ENCODE measurements at regions not wholly inside any gene's neighbourhood (a gene's known extent, or its start where the extent isn't known, plus 50 kb on each side); places are given as distances from the start of the nearest gene placed in this dataset.
"Not testable (repeated sequence)": the region's sequence is repeated elsewhere in the genome, so short reads cannot be mapped to it uniquely, and the experiment has no call there.

DNA sequence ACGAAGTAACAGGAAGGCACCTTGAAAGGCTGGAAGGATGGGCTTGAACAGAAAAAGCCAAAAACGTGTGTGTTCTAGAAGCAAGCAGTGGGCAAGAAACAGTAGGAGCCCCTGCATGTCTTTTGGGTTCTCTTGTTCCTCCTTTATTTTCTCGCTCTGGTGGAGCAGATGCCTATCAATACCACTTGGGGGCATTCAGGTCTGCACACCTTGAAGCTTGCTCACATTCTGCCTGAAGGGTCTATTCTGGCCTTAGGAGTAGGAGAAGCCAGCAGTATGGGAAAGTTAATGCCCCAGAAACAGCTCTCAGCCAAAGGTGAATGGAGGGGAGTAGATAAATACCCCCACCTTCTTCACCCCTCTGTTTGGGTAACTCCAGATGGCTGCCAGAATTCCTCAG, 204.5 kb downstream of the TXNL1 start:
- no peaks in the 10 kb centered on the region for H3K4me1 Mint-ChIP-seq
- H3K9me3 Mint-ChIP-seq = no peaks in the 10 kb centered on the region
- no peak overlapping the region for H3K27ac Mint-ChIP-seq
- H3K27me3 Mint-ChIP-seq = peaks cover 2% of the 10 kb centered on the region
- no peak overlapping the region for H3K4me3 Mint-ChIP-seq
- H3K36me3 Mint-ChIP-seq = no peaks in the 10 kb centered on the region

GRCh38 chr18:56431551-56431950, 206.8 kb downstream of the TXNL1 start:
- H3K27ac Mint-ChIP-seq = no peak overlapping the region
- H3K9me3 Mint-ChIP-seq = peaks cover 5% of the 10 kb centered on the region
- peaks cover 2% of the 10 kb centered on the region for H3K27me3 Mint-ChIP-seq
- no peaks in the 10 kb centered on the region for H3K4me1 Mint-ChIP-seq
- H3K4me3 Mint-ChIP-seq = no peak overlapping the region
- no peaks in the 10 kb centered on the region for H3K36me3 Mint-ChIP-seq

GRCh38 chr18:56423626-56424025, 214.8 kb downstream of the TXNL1 start:
- no peak overlapping the region for H3K4me3 Mint-ChIP-seq
- H3K27me3 Mint-ChIP-seq = no peaks in the 10 kb centered on the region
- H3K27ac Mint-ChIP-seq = no peak overlapping the region
- no peaks in the 10 kb centered on the region for H3K4me1 Mint-ChIP-seq
- H3K36me3 Mint-ChIP-seq = no peaks in the 10 kb centered on the region
- H3K9me3 Mint-ChIP-seq = peaks cover 2% of the 10 kb centered on the region

DNA sequence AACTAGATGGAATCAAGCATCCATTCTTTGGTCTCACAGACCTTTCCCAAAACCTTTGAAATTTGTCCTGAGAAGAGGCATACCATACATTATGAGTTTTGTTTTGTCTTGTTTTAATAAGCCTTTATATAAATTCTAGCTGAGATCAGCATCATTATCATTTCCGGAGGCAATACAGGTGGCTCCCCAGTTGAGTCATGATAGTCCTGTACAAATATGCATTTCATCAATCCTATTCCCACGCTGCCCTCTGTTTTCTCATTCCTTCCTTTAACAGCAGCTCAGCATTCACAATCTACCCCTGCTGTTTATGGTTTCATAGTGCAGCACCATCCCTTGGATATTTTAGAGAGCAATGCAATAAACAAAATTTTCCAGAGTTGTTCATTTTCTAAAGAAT, 216.7 kb downstream of the TXNL1 start:
- Mint-ChIP-seq H3K9me3 (no peaks in the 10 kb centered on the region), H3K4me3 (no peak overlapping the region), H3K27ac (no peak overlapping the region), H3K27me3 (no peaks in the 10 kb centered on the region), H3K36me3 (no peaks in the 10 kb centered on the region), H3K4me1 (no peaks in the 10 kb centered on the region)

DNA sequence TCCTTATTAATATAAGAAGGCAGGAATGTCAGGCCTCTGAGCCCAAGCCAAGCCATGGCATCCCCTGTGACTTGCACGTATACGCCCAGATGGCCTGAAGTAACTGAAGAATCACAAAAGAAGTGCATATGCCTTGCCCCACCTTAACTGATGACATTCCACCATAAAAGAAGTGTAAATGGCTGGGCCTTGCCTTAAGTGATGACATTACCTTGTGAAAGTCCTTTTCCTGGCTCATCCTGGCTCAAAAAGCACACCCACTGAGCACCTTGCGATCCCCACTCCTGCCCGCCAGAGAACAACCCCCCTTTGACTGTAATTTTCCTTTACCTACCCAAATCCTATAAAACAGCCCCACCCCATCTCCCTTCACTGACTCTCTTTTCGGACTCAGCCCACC, 217.5 kb downstream of the TXNL1 start:
- not testable (repeated sequence) for H3K4me3 Mint-ChIP-seq, H3K36me3 Mint-ChIP-seq, H3K4me1 Mint-ChIP-seq, H3K27me3 Mint-ChIP-seq, H3K27ac Mint-ChIP-seq, H3K9me3 Mint-ChIP-seq

DNA sequence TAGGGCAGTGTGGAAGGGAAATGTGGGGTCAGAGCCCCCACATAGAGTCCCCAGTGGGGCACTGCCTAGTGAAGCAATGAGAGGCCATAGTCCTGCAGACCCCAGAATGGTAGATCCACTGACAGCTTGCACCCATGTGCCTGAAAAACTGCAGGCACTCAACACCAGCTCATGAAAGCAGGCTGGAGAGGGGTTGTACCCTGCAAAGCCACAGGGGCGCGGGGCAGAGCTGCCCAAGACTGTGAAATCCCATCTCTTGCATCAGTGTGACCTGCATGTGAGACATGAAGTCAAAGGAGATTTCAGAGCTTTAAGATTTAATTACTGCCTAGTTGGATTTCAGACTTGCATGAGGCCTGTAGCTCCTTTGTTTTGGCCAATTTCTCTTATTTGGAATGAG, 224.0 kb downstream of the TXNL1 start:
- no peak overlapping the region for H3K4me3 Mint-ChIP-seq
- no peaks in the 10 kb centered on the region for H3K27me3 Mint-ChIP-seq
- H3K9me3 Mint-ChIP-seq = peaks cover 15% of the 10 kb centered on the region
- no peak overlapping the region for H3K27ac Mint-ChIP-seq
- H3K4me1 Mint-ChIP-seq = no peaks in the 10 kb centered on the region
- H3K36me3 Mint-ChIP-seq = no peaks in the 10 kb centered on the region

- Mint-ChIP-seq H3K4me3 (no peak overlapping the region), H3K9me3 (peaks cover 15% of the 10 kb centered on the region), H3K4me1 (no peaks in the 10 kb centered on the region), H3K27ac (no peak overlapping the region), H3K36me3 (no peaks in the 10 kb centered on the region), H3K27me3 (peaks cover 2% of the 10 kb centered on the region)
These were observed 224.5 kb downstream of the TXNL1 start for GRCh38 chr18:56413862-56414261.

GRCh38 chr18:56412951-56413350, 225.4 kb downstream of the TXNL1 start:
- no peaks in the 10 kb centered on the region for H3K36me3 Mint-ChIP-seq
- H3K27me3 Mint-ChIP-seq = peaks cover 2% of the 10 kb centered on the region
- no peak overlapping the region for H3K4me3 Mint-ChIP-seq
- H3K27ac Mint-ChIP-seq = no peak overlapping the region
- H3K4me1 Mint-ChIP-seq = no peaks in the 10 kb centered on the region
- H3K9me3 Mint-ChIP-seq = peaks cover 15% of the 10 kb centered on the region

- no peak overlapping the region for H3K4me3 Mint-ChIP-seq
- no peaks in the 10 kb centered on the region for H3K36me3 Mint-ChIP-seq
- peaks cover 2% of the 10 kb centered on the region for H3K27me3 Mint-ChIP-seq
- no peak overlapping the region for H3K27ac Mint-ChIP-seq
- no peaks in the 10 kb centered on the region for H3K4me1 Mint-ChIP-seq
- peaks cover 15% of the 10 kb centered on the region for H3K9me3 Mint-ChIP-seq
These were observed 228.7 kb downstream of the TXNL1 start for GRCh38 chr18:56409736-56410135.

DNA sequence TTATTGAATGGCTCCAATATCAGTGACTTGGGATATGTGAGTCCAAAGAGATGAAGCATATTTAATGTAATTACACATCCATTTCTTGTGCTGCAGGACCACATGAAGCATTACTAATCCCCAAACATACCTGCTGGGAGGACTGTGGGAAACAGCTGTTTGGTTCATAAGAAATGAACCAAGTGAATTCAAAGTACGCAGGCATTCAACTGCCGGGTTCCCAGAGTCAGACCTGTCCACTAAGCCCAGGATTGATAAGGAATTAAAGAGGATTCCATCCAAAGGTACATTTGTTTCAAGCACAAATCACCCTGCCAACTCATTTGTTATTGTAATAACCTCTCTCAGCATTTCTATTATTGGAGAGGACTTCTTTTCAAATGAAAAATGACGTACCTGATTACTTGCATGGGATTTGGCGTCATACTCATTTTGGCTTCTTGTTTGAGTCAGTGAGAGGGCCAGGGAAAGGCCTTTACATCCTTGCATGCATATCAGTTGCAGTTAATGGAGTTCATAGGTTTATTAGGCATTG, 230.7 kb downstream of the TXNL1 start:
- Mint-ChIP-seq H3K9me3 (peaks cover 11% of the 10 kb centered on the region), H3K4me1 (no peaks in the 10 kb centered on the region), H3K27ac (no peak overlapping the region), H3K36me3 (no peaks in the 10 kb centered on the region), H3K4me3 (no peak overlapping the region), H3K27me3 (peaks cover 2% of the 10 kb centered on the region)

GRCh38 chr18:56402872-56403516, 235.4 kb downstream of the TXNL1 start:
- no peaks in the 10 kb centered on the region for H3K36me3 Mint-ChIP-seq
- no peaks in the 10 kb centered on the region for H3K9me3 Mint-ChIP-seq
- no peak overlapping the region for H3K4me3 Mint-ChIP-seq
- no peaks in the 10 kb centered on the region for H3K4me1 Mint-ChIP-seq
- no peak overlapping the region for H3K27ac Mint-ChIP-seq
- H3K27me3 Mint-ChIP-seq = no peaks in the 10 kb centered on the region

- H3K4me1 Mint-ChIP-seq = no peaks in the 10 kb centered on the region
- no peak overlapping the region for H3K27ac Mint-ChIP-seq
- H3K9me3 Mint-ChIP-seq = no peaks in the 10 kb centered on the region
These were observed 244.5 kb downstream of the TXNL1 start for GRCh38 chr18:56393870-56394269.

DNA sequence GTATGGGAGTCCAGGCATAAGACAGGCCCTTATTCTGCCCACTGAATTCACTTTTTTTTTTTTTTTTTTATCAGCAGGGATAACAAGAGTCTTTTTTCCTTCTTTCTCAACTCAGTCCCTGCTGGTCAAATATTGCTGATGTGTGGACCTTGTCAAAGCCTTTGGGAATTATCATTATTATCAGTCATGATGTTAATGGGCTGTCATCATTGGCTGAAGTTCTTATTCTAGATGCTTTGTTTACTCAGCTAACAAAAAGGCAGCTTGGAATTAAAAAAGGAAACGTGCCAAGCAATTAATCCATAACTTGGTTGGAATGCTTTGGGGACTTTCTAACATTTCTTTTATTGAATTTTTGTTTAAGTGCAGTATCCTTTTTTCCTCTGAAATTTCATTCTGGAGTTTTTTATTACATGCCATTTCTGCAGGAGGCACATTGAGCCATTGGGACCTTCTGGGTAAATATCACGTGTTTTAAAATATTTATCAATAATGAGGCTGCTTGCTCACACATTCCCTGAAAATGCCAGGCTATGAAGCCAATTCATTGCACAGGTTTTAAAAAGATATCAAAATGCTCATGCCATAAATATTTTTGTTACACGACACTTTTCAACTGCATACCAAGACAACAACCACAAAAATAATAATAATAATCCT, 246.3 kb downstream of the TXNL1 start:
- Mint-ChIP-seq H3K27ac (no peak overlapping the region), H3K27me3 (no peaks in the 10 kb centered on the region), H3K36me3 (no peaks in the 10 kb centered on the region), H3K9me3 (no peaks in the 10 kb centered on the region), H3K4me1 (no peaks in the 10 kb centered on the region), H3K4me3 (no peak overlapping the region)

More at GRCh38 chr18:56393870-56394269, 244.5 kb downstream of the TXNL1 start:
- Mint-ChIP-seq H3K27me3 (no peaks in the 10 kb centered on the region), H3K36me3 (no peaks in the 10 kb centered on the region), H3K4me3 (no peak overlapping the region)

- Mint-ChIP-seq H3K27ac (no peak overlapping the region), H3K36me3 (no peaks in the 10 kb centered on the region), H3K4me3 (no peak overlapping the region), H3K9me3 (no peaks in the 10 kb centered on the region), H3K4me1 (no peaks in the 10 kb centered on the region), H3K27me3 (no peaks in the 10 kb centered on the region)
These were observed 247.8 kb downstream of the TXNL1 start for GRCh38 chr18:56390626-56391025.

- H3K9me3 Mint-ChIP-seq = no peaks in the 10 kb centered on the region
- no peak overlapping the region for H3K4me3 Mint-ChIP-seq
- H3K36me3 Mint-ChIP-seq = no peaks in the 10 kb centered on the region
- no peaks in the 10 kb centered on the region for H3K4me1 Mint-ChIP-seq
- no peak overlapping the region for H3K27ac Mint-ChIP-seq
- no peaks in the 10 kb centered on the region for H3K27me3 Mint-ChIP-seq
These were observed 249.2 kb downstream of the TXNL1 start for GRCh38 chr18:56389190-56389589.

DNA sequence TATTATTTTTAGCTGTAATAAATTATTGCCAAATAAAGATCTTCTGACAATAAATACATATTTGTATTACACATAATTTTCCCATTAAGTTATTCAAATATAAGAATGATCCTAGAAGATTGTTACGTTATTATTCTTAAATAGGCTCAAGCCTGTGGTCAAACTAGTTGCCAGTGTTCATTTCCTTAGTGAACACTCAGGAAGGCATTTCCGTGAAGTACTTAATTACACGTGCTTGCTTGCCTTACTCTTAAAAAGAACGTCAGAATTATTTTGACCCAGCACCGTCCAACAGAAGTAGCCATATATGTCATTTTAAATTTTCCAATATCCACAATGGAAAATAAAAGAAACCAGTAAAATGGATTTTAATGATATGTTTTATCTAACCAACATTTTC, 249.8 kb downstream of the TXNL1 start:
- no peak overlapping the region for H3K27ac Mint-ChIP-seq
- H3K4me3 Mint-ChIP-seq = no peak overlapping the region
- no peaks in the 10 kb centered on the region for H3K27me3 Mint-ChIP-seq
- H3K9me3 Mint-ChIP-seq = no peaks in the 10 kb centered on the region
- H3K4me1 Mint-ChIP-seq = no peaks in the 10 kb centered on the region
- no peaks in the 10 kb centered on the region for H3K36me3 Mint-ChIP-seq

Measured in activated naive CD4-positive, alpha-beta T cell treated with anti-CD3 and anti-CD28 coated beads, Interleukin-2, amount 50 U/mL, for 24 hours (primary cell).